HG03457 (cell line): ENCODE measurements at regions not wholly inside any gene's neighbourhood (a gene's known extent, or its start where the extent isn't known, plus 50 kb on each side); places are given as distances from the start of the nearest gene placed in this dataset.

ENCODE experiments used
- ATAC-seq: cut with Tn5 transposase; IDR thresholded peaks from one replicate; pipeline ENCODE4 v1.9.1; 2021; ENCODE audit warnings: moderate number of reproducible peaks; ENCODE audit not compliant: unreplicated experiment

DNA sequence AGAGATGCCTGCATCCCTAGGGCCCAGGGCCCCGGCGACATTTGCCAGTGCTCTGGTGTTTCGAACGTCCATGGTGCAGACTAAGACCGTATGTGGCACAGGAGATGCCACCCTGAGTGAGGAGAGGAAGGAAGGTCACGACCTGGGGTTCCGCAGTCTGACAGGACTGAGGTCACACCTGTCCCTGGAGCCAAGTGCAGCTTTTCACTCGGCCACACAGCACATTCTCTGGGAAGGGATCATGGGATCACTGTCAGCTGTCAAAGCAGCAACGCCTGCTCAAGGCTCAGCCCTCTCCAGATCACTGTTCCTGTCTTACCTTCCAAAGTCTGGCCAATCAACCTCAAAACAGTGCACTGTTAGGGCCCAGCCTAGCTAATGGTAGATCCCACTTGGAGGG is 243.6 kb downstream of the SIPA1L2 start:
- ATAC-seq: no peak

DNA sequence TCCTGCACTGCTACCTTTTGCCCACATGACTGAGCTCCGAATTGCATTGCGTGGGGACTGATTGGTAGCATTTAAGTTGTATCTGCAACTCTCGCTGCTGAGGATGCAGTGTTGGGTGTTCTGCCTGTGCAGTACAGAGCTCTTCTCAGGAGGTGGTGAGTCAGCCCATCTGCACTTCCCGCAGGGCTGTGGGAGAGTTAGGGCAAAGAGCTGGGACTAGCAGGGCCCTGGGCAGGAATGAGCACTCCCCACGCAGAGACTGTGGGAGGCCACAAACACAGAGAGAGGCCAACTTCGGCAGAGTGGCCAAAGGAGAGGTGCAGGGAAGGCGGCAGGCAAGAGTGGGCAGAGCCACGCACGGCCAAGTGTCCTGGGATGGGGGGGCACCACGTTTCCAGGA is 244.7 kb downstream of the SIPA1L2 start:
- ATAC-seq: no peak

DNA sequence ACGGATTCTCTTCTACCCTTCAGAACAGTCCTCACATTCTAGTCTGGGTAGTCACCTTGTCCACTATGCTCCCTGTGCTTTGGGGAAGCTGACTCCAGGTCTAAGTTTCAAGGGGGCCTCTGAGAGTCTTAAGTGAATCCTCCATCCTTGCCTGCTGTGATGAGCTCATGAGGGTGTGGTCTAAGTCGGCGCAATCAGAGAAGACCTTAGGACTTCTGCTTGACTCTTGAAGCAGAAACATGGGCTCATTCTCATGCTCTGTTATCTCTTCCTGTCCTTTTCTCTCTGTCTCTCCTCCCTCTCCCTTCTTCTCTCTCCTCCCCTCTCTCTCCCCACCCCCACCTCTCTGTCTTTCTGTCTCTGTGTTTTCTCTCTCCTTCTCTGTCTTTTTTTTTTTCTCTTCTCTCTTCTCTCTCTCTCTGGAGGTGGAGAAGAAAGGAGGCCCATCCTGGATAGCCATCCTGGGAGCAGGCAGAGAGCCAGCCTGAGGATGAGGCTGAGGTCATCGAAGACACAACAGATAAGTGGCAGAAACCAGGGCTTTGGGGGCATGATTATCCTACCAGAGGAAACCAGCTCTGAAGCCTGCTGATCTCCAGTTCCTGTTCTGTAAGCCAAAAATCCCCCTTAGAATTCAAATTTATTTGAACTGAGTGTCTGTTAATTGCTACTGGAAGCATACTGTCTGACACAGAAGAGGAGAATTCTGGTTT is 245.6 kb downstream of the SIPA1L2 start:
- ATAC-seq: no peak

DNA sequence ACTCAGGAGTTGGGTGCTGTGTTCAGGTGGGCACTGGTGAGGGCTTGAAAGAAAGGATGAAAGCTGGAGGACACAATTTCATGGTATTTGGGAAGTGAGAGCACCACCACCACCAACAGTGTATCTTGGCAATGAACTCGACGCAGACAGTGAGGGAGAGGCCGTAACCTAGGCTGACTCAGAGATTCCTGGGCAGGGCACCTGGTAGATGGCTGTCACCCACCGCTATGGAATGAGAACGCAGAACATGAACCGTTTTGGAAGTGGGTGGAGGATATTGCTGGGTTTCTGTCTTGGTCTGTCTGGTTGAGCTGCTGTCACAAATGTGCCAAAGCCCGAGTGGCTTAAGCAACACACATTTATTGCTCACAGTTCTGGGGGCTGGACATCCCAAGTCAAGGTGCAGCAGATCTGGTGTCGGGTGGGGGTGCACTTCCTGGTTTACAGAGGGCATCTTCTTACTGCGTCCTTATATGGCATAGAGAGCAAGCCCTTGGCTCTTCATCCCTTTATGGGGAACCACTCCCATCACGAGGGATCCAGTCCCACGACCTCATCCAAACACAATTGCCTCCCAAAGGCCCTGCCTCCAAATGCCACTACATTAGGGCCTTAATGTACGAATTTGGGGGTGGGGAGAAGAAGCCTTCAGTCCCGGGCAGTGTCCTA is 246.3 kb downstream of the SIPA1L2 start:
- no peak for ATAC-seq

DNA sequence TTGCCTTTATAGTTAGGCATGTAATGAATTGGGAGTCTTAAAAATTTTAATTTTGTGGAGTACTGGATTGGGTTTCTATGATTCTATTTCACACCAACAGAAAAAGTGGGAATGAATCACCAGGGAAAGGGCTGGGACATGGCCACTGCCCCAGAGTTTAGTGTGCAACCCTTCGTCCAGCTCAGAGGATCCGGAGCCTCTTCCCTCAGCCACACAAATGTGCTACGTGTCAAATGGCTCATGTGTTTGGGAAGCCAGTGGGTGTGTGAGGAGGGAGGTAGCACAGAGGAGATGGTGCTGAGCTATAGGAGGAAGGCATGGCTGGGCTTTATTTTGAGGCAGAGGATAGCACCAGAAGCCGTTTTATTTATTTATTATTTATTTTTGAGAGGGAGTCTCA is 247.3 kb downstream of the SIPA1L2 start:
- ATAC-seq: no peak

DNA sequence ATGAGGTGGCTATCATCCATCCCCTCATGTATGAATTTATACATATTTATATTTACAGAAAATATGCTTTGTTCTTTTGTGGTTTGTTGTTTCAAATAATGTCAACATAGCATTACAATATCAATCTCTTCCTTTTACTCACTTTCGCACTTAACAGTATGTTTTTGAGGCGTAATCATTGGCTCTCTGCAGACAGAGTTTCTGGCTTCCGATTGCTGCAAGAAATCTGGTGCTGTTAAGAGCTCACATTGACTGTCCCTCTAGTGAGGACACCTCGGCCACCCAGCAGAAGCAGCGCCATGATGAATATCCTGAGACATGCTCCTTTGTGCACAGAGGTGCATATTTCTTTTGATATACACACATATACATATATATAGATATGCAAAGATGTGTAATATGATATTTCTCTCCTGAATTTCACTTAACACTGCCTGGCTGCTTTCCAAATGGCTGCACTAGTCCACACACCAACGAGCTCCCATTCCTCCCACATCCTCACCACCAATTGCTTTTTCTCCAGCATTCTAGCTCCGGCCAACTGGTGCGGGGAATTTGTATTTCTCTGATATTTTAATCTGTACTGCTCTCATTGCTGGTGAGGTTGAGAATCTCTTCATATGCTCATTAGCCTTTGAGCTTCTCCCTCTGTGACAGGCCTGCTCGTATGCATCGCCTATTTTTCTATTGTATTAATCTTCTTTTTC is 248.4 kb downstream of the SIPA1L2 start:
- ATAC-seq: no peak

DNA sequence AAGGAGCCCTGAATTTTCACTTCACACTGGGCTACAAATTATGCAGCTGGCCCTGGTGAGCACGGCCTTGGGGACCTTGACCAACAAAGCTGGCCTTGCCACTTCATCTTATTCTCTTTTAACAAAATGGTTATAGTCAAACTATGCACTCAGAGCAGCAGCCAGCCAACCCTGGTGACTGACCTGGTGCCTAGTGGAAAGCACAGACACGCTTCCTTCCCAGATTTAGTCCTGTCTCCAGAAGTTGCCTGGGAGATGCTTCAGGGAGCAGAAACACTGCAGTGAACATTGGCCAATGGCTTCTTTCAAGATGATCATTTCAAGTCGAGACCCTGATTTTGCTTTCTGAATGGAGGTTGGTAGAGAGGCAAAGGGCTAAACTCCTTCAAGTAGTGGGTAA is 249.3 kb downstream of the SIPA1L2 start:
- no peak for ATAC-seq

DNA sequence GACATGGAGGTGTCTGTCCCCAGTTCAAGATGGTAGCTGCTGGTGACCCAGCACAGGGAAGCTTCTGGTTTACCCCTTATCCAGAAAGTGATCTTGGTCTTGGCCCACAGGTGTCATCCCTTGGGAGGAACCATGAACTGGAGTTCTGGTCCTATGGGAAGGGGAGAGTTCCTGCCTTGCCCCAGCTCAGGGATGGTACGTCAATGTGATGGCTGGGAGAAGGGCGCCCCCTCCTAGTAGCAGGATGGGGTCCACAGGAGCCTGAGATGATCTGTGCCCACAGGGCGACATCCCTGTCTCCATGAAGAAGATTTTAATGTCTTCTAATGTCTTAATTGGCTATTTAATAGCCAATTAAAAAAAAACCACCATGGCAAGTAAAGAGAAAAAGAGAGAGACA is 249.8 kb downstream of the SIPA1L2 start:
- no peak for ATAC-seq

DNA sequence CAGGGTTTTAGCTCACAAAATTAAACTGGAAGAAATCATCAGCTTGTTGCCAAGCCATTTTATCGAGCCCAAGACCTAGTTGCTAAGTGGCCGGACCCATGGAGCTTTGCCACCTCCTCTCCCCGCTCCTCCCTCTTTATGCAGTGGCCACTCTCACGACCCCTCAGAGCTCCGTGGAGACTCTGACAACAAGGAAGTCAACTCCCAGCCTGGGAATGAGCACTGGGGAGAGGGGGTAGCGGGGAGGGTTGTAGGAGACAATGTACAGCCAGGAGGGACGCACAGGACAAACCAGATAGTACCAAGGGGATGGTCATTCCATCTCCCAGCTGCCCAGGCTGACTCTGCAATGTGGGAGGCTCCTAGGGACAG is 250.9 kb downstream of the SIPA1L2 start:
- no peak for ATAC-seq

DNA sequence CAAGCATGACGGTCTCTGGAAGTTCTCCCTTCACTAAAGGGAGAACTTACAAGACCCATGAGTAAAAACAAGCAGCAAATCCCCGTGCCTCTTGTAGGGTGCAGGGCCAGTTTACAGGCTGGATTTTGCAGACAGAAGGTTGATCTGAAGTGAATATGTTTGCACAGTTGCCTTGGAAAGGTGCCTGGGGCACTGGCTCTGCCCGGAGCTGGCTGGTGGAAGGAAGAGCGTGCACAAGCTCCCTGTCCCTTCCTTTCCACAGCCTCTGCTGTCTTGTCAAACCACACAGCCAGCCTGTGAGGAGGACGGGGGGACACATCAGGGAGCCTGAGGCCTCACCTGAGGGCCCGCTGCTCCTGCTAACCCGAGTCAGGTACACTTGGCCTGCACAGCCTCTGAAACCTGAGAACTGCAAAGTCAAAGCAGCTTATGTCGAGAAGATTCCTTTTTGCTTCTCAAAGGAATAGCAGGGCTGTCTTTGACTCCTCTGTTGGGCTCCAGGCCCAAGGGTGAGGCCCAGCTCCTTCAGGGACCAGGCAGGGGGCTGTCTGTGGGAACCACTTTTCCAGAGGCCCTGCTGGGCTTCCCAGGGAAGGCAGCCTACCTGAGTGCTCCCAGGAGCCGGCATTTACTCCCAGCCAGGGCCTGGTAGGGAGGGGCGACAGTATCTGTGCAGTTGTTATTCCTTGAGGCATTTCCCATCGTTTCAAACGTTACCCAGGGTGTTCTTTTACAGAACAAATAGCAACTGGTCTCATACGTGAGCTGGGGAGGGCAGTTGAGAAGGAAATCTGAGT is 251.5 kb downstream of the SIPA1L2 start:
- ATAC-seq: no peak

DNA sequence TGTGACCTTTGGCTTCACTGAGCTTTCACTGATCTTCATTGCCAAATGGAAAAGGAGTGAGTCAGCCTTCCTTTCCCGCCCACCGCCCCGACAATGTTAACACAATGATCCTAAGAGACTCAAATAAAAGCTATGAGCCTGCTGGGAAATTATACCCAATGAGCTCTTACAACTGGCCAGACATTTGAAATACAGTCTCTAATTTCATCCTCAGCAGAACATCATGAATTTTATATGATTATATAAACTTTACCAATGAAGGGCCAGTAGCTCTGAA is 252.5 kb downstream of the SIPA1L2 start:
- ATAC-seq: no peak

DNA sequence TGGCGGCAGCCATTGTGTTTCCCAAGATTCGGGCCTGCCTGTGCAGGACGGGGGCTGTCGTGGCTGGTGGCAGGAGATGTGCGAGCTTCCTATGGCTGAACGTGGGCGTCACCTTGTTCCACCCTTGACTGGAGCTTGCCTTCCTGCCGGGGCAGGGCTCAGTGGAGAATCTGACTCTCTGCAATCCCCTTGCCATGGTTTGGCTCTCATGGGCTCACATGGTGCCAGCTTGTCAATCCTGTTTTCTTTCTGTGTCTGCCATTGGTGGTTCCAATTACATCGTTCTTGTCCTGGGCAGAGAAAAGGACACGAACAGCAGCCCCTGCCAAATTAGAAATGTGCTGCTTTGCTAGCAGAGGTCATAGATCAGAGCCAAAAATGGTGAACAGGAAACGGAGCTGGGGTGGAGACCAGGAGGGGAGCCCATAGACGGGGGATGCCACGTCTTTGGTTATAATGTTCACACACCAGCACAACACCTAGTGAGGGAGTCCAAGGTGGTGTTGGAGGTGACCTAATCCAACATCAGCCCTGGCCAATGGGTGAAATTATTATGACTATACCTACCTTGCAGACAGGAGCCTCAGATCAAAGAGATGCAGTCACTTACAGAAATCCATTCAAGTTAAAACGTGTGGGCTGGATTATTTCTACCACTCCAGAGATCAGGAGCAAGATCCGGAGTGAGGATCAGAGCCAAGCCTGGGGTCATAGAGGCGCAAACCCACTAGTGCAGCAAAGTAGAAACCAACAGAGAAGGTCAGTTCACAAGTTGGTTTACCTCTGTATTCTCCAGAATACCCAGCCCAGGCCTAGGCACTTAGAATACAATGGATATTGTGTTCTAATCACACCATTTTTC is 253.1 kb downstream of the SIPA1L2 start:
- ATAC-seq: no peak

DNA sequence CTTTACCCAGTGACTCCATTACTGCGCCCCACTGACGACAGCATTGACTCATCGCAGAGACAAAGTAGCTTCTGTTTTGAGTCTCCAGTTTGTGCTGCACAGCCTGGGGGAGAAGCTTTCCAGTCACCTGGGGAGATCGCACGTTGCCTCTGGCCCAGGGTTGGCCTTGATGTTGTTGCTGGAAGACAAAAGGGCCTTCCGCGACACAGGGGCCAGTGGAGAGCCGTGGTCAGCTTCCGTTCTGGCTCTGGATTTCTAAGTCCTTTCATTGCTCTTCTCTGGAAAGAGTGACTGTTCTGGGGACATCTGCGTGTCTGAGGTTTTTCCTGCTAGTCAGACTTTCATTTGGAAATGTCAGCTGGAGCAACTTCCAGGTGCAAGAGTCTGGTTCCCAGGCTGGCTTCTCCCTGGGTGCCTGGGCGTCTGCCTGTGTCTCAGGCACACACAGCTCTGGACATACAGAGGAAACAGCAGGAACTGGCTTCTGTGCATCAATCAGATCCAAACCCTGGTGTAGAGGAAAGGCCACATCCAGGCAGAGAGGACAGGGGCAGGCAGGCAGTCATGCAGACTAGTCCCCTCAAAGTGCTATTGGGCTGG is 257.0 kb downstream of the SIPA1L2 start:
- ATAC-seq: no peak

DNA sequence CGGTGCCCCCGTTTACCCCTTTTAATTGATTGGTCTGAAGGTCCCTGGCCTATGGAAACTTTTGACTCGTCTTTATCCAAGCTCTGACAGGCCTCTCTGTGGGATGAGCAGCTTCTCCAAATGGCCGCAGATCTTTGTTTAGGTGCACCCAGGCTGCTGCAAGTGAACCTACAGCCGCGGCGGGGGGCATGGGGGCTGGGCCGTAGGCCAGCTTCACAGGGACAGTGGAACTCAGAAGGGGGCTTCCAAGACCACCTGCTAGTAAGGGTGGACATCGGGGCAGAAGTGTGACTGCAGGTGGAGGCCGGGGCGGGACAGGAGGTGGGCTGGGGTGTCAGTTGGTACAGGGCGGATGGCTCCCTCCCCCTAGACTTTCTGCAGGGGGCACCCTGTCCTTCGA is 257.5 kb downstream of the SIPA1L2 start:
- no peak for ATAC-seq

DNA sequence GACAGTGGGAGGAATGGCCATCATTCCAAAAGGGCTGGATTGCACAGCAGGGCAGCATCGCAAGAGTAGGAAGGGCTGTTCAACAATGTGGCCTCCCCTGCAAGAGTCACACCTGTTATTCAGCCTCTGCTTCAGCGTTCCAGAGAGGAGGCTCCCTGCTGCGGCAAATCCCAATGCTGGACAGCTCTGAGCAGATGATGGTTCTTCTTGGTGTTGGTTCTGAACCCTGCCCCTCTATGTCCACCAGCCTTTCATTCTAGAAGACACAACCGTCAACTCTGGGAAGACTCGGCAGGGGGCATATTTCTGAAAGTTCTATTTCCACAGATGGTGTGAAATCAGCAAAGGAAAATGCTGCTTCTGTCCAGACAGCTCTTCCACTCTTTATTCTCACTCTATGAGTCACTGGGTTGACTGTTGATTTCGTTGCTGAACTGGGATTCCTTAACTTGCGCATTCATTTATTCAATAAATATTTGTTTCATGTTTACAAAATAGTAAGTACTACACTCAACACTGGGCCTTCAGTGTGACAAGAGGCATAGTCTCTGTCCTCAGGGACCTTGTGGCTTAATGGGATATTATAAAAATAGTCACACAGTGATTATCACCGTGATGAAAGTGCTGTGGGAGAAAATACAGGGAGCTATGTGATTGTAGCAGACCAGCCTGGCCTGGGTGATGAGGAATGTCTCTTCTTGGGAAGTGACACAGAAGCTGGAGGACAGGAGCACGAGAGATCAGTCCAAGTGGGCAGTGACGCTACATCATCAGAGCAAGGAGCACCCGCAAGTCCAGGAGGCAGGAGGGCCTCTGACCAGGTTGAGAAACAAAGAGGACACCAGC is 260.3 kb downstream of the SIPA1L2 start:
- ATAC-seq: no peak

DNA sequence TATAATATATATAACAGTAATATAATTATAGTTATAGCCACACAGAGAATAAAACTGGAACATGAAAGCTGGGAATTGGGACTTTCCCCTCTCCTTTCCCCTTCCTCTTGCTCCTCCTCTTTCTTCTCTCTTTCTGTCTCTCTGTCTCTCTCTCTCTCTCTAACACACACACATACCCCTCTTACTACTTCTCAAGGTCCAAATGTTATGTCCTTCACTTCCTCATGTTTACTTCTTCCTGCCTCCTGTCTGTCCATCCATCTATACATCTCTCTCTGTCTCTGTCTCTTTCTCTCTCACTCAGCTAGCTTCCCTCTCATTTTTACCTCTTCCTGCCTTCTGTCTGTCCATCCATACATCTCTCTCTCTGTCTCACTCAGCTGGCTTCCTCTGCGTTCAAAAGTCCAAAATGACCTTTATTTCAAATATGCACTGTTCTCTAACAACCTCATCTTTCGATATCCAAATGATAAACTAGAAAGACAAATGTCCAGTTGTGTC is 261.1 kb downstream of the SIPA1L2 start:
- no peak for ATAC-seq

DNA sequence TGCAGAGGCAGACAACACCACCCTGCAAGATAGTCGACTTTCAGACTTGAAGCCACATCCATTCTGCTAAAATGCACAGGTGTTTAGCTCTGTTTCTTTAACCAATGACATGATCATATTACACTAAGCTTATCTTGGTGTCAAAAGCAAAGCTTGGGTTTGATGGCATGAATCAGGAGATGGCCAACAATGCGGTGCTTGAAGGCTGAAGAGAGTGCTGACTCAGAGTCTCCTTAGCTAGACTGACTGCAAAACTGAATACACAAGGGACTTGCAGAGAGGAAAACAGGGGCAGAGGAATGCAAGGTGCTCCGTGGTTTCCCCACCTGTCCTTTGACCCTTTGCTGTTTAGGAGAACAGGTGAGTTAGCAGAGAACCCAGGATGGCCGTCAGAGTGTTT is 262.6 kb downstream of the SIPA1L2 start:
- ATAC-seq: no peak

DNA sequence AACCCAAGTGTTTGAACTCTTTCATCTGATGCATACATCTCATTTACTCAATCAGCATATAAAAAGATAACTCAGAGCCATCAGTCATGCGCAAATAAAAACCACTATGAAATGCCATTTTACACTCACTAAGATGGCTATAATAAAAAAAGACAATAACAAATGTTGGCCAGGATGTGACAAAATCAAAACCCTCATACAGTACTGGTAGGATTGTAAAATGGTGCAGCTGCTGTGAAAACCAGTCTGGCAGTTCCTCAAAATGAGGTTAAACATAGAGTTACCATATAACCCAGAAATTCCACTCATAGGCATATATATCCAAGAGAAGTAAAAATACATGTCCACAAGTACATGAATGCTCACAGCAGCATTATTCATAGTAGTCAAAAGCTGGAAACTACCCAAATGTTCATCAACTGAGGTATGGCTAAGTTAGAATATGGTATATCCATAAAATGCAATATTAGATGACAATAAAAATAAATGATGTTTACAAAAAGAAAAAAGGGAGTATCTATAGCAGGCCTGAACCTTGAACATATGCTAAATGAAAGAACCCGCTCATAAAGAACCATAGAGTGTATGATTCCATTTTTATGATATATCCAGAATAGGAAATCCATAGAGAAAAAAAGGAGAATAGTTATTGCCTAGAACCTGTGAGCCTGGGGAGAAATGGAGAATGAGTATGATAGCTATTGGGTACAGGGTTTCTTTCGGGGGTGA is 265.1 kb downstream of the SIPA1L2 start:
- no peak for ATAC-seq

DNA sequence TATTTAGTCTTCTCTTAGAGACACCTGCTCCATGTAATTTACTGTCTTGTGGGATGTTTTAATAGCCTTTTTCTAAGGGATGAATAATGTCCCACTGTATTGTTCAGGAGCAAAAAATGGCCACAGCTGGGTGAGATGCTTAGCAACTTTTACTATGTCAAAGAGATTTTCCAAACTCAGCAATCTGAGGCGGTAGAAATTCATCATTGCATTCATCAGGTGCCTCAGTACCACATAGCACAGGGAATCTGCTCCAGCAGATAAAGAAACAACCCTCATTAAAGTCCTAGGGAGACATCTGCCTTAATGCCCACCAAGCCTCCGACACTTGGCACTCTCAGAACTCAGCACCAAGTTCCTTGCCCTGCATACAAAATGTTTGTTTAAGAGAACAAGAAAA is 266.9 kb downstream of the SIPA1L2 start:
- no peak for ATAC-seq
